CD14-positive monocyte (primary cell): ENCODE measurements at regions not wholly inside any gene's neighbourhood (a gene's known extent, or its start where the extent isn't known, plus 50 kb on each side); places are given as distances from the start of the nearest gene placed in this dataset.

Source experiments
- DNase-seq, 3 donors: peaks; one replicate each; pipeline ENCODE4 v3.0.0-alpha.2; 2011 to 2022
- H2AFZ ChIP-seq: 2 replicates; pipeline ENCODE4 v1.6.0; 2012; ENCODE audit warnings: mild to moderate bottlenecking, low read depth, low read length, inconsistent platforms; ENCODE audit not compliant: insufficient read depth, poor library complexity, severe bottlenecking
- H3K27ac ChIP-seq, 2 donors: 1 replicate in 1 of 2; 2 replicates in 1 of 2; pipeline ENCODE4 v1.5.1; 2012 to 2013; ENCODE audit warnings: low read length in 2 of 2, control low read depth in 1 of 2, inconsistent platforms in 1 of 2, low read depth in 1 of 2, mild to moderate bottlenecking in 1 of 2
- H3K27me3 ChIP-seq, 2 donors: one replicate each; pipeline versions ENCODE4 v1.6.0 to v1.6.1; 2011 to 2013; ENCODE audit warnings: low read length in 2 of 2; ENCODE audit not compliant: control insufficient read depth in 2 of 2, insufficient read depth in 2 of 2
- H3K36me3 ChIP-seq, 2 donors: replicated peaks in 1 of 2; 1 replicate in 1 of 2; 2 replicates in 1 of 2; pipeline versions ENCODE4 v1.5.1 to v1.6.1; 2012 to 2013; ENCODE audit warnings: low read length in 2 of 2, control low read depth in 1 of 2, inconsistent platforms in 1 of 2, mild to moderate bottlenecking in 1 of 2; ENCODE audit not compliant: insufficient read depth in 2 of 2, control insufficient read depth in 1 of 2
- H3K4me1 ChIP-seq, 2 donors: 1 replicate in 1 of 2; 2 replicates in 1 of 2; pipeline versions ENCODE4 v1.5.1 to v1.6.1; 2012 to 2013; ENCODE audit warnings: low read length in 2 of 2, control low read depth in 1 of 2, inconsistent platforms in 1 of 2, mild to moderate bottlenecking in 1 of 2, moderate library complexity in 1 of 2; ENCODE audit not compliant: insufficient read depth in 2 of 2, control insufficient read depth in 1 of 2
- H3K4me2 ChIP-seq: replicated peaks from 2 replicates; pipeline ENCODE3; 2012; ENCODE audit warnings: low read length, moderate library complexity, mild to moderate bottlenecking; ENCODE audit not compliant: poor library complexity, severe bottlenecking; ENCODE audit errors: extremely low read depth
- H3K4me3 ChIP-seq, 3 experiments: fragments of 200-600 bp in 1 of 3; sonication (generic) in 1 of 3; replicated peaks in 1 of 3; 1 replicate in 2 of 3; 2 replicates in 1 of 3; pipeline ENCODE4 v1.5.1; 2011 to 2013; ENCODE audit warnings: low read length in 3 of 3, mild to moderate bottlenecking in 3 of 3, control low read depth in 2 of 3, low read depth in 2 of 3, inconsistent platforms in 1 of 3, moderate library complexity in 1 of 3
- H3K79me2 ChIP-seq: 2 replicates; pipeline ENCODE4 v1.6.0; 2012; ENCODE audit warnings: mild to moderate bottlenecking, control low read depth, inconsistent platforms, low read length, moderate library complexity; ENCODE audit not compliant: insufficient read depth
- H3K9ac ChIP-seq: 2 replicates; pipeline ENCODE4 v1.6.0; 2017; ENCODE audit warnings: low read length, mild to moderate bottlenecking; ENCODE audit not compliant: insufficient read depth, poor library complexity, severe bottlenecking
- H3K9me3 ChIP-seq, 2 donors: replicated peaks in 1 of 2; 1 replicate in 1 of 2; 2 replicates in 1 of 2; pipeline versions ENCODE4 v1.5.1 to v1.6.1; 2012 to 2013; ENCODE audit warnings: low read length in 2 of 2, control low read depth in 1 of 2; ENCODE audit not compliant: control insufficient read depth in 1 of 2, insufficient read depth in 1 of 2
- H4K20me1 ChIP-seq: 2 replicates; pipeline ENCODE4 v1.6.0; 2012; ENCODE audit warnings: mild to moderate bottlenecking, low read length, control low read depth, moderate library complexity; ENCODE audit not compliant: insufficient read depth
- H3K27ac Mint-ChIP-seq, 7 donors: one replicate each; pipeline ENCODE4 v1.8.0; 2020; ENCODE audit warnings: mild to moderate bottlenecking in 7 of 7, mixed read lengths in 7 of 7, moderate library complexity in 6 of 7, inconsistent platforms in 2 of 7
- H3K27me3 Mint-ChIP-seq, 3 donors: one replicate each; pipeline ENCODE4 v1.8.0; 2021 to 2022; ENCODE audit warnings: low read depth in 3 of 3, mild to moderate bottlenecking in 3 of 3, mixed read lengths in 3 of 3, moderate library complexity in 3 of 3, inconsistent platforms in 1 of 3
- H3K36me3 Mint-ChIP-seq, 2 donors: one replicate each; pipeline ENCODE4 v1.8.0; 2020; ENCODE audit warnings: mixed read lengths in 2 of 2, inconsistent platforms in 1 of 2, mild to moderate bottlenecking in 1 of 2
- H3K4me1 Mint-ChIP-seq: one replicate; pipeline ENCODE4 v1.8.0; 2020; ENCODE audit warnings: mild to moderate bottlenecking, mixed read lengths
- H3K4me3 Mint-ChIP-seq, 2 donors: one replicate each; pipeline ENCODE4 v1.8.0; 2020; ENCODE audit warnings: mild to moderate bottlenecking in 2 of 2, mixed read lengths in 2 of 2, moderate library complexity in 1 of 2
- H3K9me3 Mint-ChIP-seq, 7 donors: one replicate each; pipeline ENCODE4 v1.8.0; 2020 to 2022; ENCODE audit warnings: mixed read lengths in 7 of 7, mild to moderate bottlenecking in 6 of 7, moderate library complexity in 6 of 7, inconsistent platforms in 2 of 7
- WGBS: methylation state at CpG from one replicate; pipeline ENCODE4 v1.1.5; 2013; ENCODE audit warnings: missing lambda C conversion rate; ENCODE audit not compliant: insufficient coverage; 5-methylcytosine and 5-hydroxymethylcytosine counted together
- intact Hi-C, 2 donors: fragments of 100-400 bp; cut with micrococcal nuclease; formaldehyde crosslinking; loops; one replicate each; pipeline versions ENCODE4 v1.15.0 to v1.15.1; 2023
- TF ChIP-seq, protein P1 (sequence below): fragments of 200-600 bp; IDR thresholded peaks from one replicate; pipeline ENCODE4 v1.8.0; 2022; ENCODE audit warnings: antibody characterized with exemption, mild to moderate bottlenecking

DNA sequence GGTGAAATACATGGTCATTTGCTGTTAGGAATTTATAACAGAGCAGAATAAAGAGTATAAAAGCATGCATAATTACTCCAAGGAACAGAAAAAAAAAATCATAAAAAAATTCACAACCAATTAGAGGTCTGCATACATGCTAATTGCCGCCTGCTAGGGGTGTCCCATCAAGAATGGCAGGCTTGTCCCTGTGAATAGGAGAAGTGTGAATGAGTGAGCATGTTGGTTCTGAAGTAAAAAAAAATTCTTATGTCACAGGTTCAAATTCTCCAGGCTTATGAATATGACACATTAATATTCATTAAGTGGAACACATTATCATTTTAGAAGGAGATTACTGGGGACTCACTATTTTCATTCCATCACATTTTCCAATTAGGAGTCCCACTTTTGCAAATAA, 822.7 kb downstream of the NTRK3 start:
- TF ChIP-seq, protein P1, sequence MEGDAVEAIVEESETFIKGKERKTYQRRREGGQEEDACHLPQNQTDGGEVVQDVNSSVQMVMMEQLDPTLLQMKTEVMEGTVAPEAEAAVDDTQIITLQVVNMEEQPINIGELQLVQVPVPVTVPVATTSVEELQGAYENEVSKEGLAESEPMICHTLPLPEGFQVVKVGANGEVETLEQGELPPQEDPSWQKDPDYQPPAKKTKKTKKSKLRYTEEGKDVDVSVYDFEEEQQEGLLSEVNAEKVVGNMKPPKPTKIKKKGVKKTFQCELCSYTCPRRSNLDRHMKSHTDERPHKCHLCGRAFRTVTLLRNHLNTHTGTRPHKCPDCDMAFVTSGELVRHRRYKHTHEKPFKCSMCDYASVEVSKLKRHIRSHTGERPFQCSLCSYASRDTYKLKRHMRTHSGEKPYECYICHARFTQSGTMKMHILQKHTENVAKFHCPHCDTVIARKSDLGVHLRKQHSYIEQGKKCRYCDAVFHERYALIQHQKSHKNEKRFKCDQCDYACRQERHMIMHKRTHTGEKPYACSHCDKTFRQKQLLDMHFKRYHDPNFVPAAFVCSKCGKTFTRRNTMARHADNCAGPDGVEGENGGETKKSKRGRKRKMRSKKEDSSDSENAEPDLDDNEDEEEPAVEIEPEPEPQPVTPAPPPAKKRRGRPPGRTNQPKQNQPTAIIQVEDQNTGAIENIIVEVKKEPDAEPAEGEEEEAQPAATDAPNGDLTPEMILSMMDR = no peak
- Histone ChIP-seq H3K9ac (no peak overlapping the region), H2AFZ (no peak overlapping the region), H4K20me1 (no peaks in the 10 kb centered on the region), H3K79me2 (no peaks in the 10 kb centered on the region), H3K36me3 (no peaks in the 10 kb centered on the region), H3K27ac (no peak overlapping the region), H3K27me3 (no peaks in the 10 kb centered on the region), H3K9me3 (no peaks in the 10 kb centered on the region), H3K4me2 (no peak overlapping the region), H3K4me1 (no peaks in the 10 kb centered on the region), H3K4me3 (no peak overlapping the region)
- intact Hi-C loops = no loop called here
- WGBS = no CpG with 5 or more reads among the region's 1 CpG
- Mint-ChIP-seq H3K27ac (no peak overlapping the region), H3K9me3 (peaks cover 0 to 4% (median 0%) of the 10 kb centered on the region in 7 donors), H3K4me1 (no peaks in the 10 kb centered on the region), H3K36me3 (no peaks in the 10 kb centered on the region), H3K27me3 (peaks cover 0 to 2% (median 0%) of the 10 kb centered on the region in 3 donors), H3K4me3 (no peak overlapping the region)
- no peak for DNase-seq

DNA sequence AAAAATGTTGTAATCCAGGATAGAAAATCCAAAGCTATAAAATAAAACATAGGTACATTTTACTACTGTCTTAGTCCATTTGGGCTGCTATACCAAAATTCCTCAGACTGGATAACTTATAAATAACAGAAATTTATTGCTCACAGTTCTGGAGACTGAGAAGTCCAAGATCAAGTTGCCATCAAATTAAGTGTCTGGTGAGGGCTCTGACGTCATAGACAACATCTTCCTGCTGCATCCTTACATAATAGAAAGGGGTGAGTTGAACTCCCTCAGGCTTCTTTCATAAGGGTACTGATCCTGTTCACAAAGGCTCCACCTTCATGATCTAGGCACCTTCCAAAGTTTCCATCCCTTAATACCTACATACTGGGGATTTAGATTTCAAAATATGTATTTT, 826.8 kb downstream of the NTRK3 start:
- no CpG with 5 or more reads among the region's 1 CpG for WGBS
- Mint-ChIP-seq H3K9me3 (peaks cover 0 to 7% (median 0%) of the 10 kb centered on the region in 7 donors), H3K4me1 (no peaks in the 10 kb centered on the region), H3K27ac (no peak overlapping the region), H3K36me3 (no peaks in the 10 kb centered on the region), H3K27me3 (peaks cover 0 to 2% (median 0%) of the 10 kb centered on the region in 3 donors), H3K4me3 (no peak overlapping the region)
- no peak overlapping the region for H2AFZ ChIP-seq
- H3K9me3 ChIP-seq = no peaks in the 10 kb centered on the region
- H4K20me1 ChIP-seq = no peaks in the 10 kb centered on the region
- DNase-seq = no peak
- no peak overlapping the region for H3K4me3 ChIP-seq
- no peaks in the 10 kb centered on the region for H3K27me3 ChIP-seq
- TF ChIP-seq, protein P1 = no peak
- no peak overlapping the region for H3K27ac ChIP-seq
- H3K9ac ChIP-seq = no peak overlapping the region
- H3K4me2 ChIP-seq = no peak overlapping the region
- no peaks in the 10 kb centered on the region for H3K36me3 ChIP-seq
- H3K4me1 ChIP-seq = no peaks in the 10 kb centered on the region
- H3K79me2 ChIP-seq = no peaks in the 10 kb centered on the region
- intact Hi-C loops = no loop called here
